ENCODE measurements at regions not wholly inside any gene's neighbourhood (a gene's known extent, or its start where the extent isn't known, plus 50 kb on each side); places are given as distances from the start of the nearest gene placed in this dataset.

DNA sequence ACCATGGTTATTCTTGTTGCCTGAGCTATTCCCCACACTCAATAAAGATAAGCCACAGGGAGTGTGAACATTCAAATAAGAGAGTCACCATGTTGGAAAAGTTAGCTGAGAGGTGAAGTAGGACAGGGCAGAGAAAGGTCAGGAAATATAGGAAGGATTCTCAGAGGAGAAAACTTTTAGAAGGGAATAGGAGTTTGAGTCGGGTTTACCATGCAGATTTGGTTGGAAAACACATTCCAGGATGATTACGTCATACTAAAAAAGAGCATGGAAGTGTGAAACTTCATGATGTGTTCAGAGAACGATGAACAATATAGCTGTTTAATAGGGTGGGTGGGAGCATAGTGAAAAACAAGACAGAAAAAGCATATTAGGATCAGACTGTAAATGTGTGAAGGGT, 1125.3 kb upstream of the ADGRL2 start:
- no peaks in the 10 kb centered on the region for H3K4me1 ChIP-seq
- no peak overlapping the region for H3K4me3 ChIP-seq
- TF ChIP-seq CTCF (IDR thresholded peaks at IDR 0.05 in 4 of 5, conservative IDR thresholded peaks at IDR 0.05 in 1 of 5): no peak
- no peak for TF ChIP-seq POLR2A (IDR thresholded peaks at IDR 0.05)
- H3K36me3 ChIP-seq: no peaks in the 10 kb centered on the region
- ATAC-seq (no peak), DNase-seq (no peak)
- H3K9me3 ChIP-seq: no peaks in the 10 kb centered on the region
- in situ Hi-C loops (cut with MboI; ENCODE audit: low sequenced_read_pairs in 4 of 4): no loop called here
- no peaks in the 10 kb centered on the region for H3K27me3 ChIP-seq
- H3K27ac ChIP-seq: no peak overlapping the region
- intact Hi-C loops (cut with DNase I; ENCODE audit: low total_unique reads): no loop called here

GRCh38 chr1:80673935-80674597, 1126.7 kb upstream of the ADGRL2 start:
- no peak overlapping the region for H3K27ac ChIP-seq
- in situ Hi-C loops (cut with MboI; ENCODE audit: low sequenced_read_pairs in 4 of 4): no loop called here
- ATAC-seq (no peak), DNase-seq (no peak)
- H3K9me3 ChIP-seq: no peaks in the 10 kb centered on the region
- no peaks in the 10 kb centered on the region for H3K27me3 ChIP-seq
- H3K4me3 ChIP-seq: no peak overlapping the region
- H3K4me1 ChIP-seq: no peaks in the 10 kb centered on the region
- TF ChIP-seq CTCF (IDR thresholded peaks at IDR 0.05 in 4 of 5, conservative IDR thresholded peaks at IDR 0.05 in 1 of 5): no peak
- no peak for TF ChIP-seq POLR2A (IDR thresholded peaks at IDR 0.05)
- H3K36me3 ChIP-seq: no peaks in the 10 kb centered on the region
- intact Hi-C loops (cut with DNase I; ENCODE audit: low total_unique reads): no loop called here

GRCh38 chr1:80668372-80668771, 1132.4 kb upstream of the ADGRL2 start:
- Histone ChIP-seq H3K4me1 (no peaks in the 10 kb centered on the region), H3K9me3 (no peaks in the 10 kb centered on the region), H3K36me3 (no peaks in the 10 kb centered on the region), H3K27ac (no peak overlapping the region), H3K27me3 (no peaks in the 10 kb centered on the region), H3K4me3 (no peak overlapping the region)
- no peak for TF ChIP-seq POLR2A (IDR thresholded peaks at IDR 0.05)
- no peak for TF ChIP-seq CTCF (IDR thresholded peaks at IDR 0.05 in 4 of 5, conservative IDR thresholded peaks at IDR 0.05 in 1 of 5)
- intact Hi-C loops (cut with DNase I; ENCODE audit: low total_unique reads) (no loop called here), in situ Hi-C loops (cut with MboI; ENCODE audit: low sequenced_read_pairs in 4 of 4) (no loop called here)
- DNase-seq (no peak), ATAC-seq (no peak)

- H3K36me3 ChIP-seq: no peaks in the 10 kb centered on the region
- no peaks in the 10 kb centered on the region for H3K9me3 ChIP-seq
- DNase-seq (no peak), ATAC-seq (no peak)
- in situ Hi-C loops (cut with MboI; ENCODE audit: low sequenced_read_pairs in 4 of 4): no loop called here
- intact Hi-C loops (cut with DNase I; ENCODE audit: low total_unique reads): no loop called here
- H3K4me3 ChIP-seq: no peak overlapping the region
- H3K4me1 ChIP-seq: no peaks in the 10 kb centered on the region
- TF ChIP-seq CTCF (IDR thresholded peaks at IDR 0.05 in 4 of 5, conservative IDR thresholded peaks at IDR 0.05 in 1 of 5) (no peak), POLR2A (IDR thresholded peaks at IDR 0.05) (no peak)
- no peak overlapping the region for H3K27ac ChIP-seq
- no peaks in the 10 kb centered on the region for H3K27me3 ChIP-seq
Measured at GRCh38 chr1:80666073-80666472, 1134.7 kb upstream of the ADGRL2 start.

DNA sequence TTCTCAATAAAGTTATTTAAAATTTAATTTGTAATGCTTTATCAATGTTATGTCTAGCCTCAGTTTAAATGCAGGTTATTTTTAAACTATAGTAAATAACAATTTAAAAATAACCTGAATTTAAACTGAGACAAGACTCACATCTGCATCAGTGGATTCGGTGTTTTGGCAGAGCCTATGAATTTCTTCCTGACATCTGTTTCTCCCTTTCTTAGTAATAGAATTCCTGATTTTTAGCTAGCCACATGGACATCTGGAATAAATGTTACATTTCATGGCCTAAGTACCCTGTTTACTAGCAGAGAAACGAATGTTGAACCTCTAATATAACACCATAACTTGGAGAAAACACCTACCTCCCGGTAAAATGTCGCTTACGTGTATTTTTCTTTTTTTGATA, 1141.6 kb upstream of the ADGRL2 start:
- in situ Hi-C loops (cut with MboI; ENCODE audit: low sequenced_read_pairs in 4 of 4) (no loop called here), intact Hi-C loops (cut with DNase I; ENCODE audit: low total_unique reads) (no loop called here)
- Histone ChIP-seq H3K27ac (no peak overlapping the region), H3K27me3 (no peaks in the 10 kb centered on the region), H3K36me3 (no peaks in the 10 kb centered on the region), H3K9me3 (no peaks in the 10 kb centered on the region), H3K4me1 (no peaks in the 10 kb centered on the region), H3K4me3 (no peak overlapping the region)
- no peak for ATAC-seq
- TF ChIP-seq CTCF (IDR thresholded peaks at IDR 0.05 in 4 of 5, conservative IDR thresholded peaks at IDR 0.05 in 1 of 5) (no peak), POLR2A (IDR thresholded peaks at IDR 0.05) (no peak)
- DNase-seq: no peak
